ENCODE measurements at regions not wholly inside any gene's neighbourhood (a gene's known extent, or its start where the extent isn't known, plus 50 kb on each side); places are given as distances from the start of the nearest gene placed in this dataset.

DNA sequence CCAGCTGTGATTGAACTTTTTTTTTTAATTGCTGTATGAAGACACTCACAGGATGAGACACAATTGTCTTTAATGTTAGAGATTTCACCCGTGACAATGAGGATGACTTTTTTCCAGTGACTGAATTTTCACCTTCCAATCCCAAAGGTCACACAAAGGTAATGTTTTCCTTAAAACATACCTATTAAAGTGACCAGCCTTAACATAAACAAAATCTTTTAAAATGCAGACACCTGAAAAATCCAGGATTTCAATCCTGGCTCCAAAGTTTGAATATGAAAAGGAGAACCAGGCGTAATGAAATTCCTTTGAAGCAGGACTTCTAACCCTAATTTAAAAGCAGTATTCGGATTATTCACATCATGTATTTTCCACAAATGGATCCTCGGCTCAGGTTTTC, 647.7 kb downstream of the GATA3 start:
- TF ChIP-seq EZH2 (IDR thresholded peaks at IDR 0.05; ENCODE audit: insufficient read depth, poor library complexity, severe bottlenecking) (no peak), EZH2phosphoT487 (IDR thresholded peaks at IDR 0.05; ENCODE audit: insufficient read depth, low read depth) (no peak)
- H3K9ac ChIP-seq: no peak overlapping the region
- H3K36me3 ChIP-seq (ENCODE audit: low read depth): no peaks in the 10 kb centered on the region
- H3K4me2 ChIP-seq (ENCODE audit: unreplicated experiment): no peak overlapping the region
- 14 to 15% methylated on average over 4 of the region's 4 CpGs for WGBS, 2 experiments (ENCODE audit: low coverage in 1 of 2, low lambda C conversion rate in 2 of 2, missing lambda C conversion rate in 2 of 2)
- H3K27me3 ChIP-seq (replicated peaks; ENCODE audit: insufficient read depth): no peaks in the 10 kb centered on the region
- no peak overlapping the region for H3K27ac ChIP-seq
- H2AFZ ChIP-seq: no peak overlapping the region
- H3K4me1 ChIP-seq (ENCODE audit: insufficient read depth): no peaks in the 10 kb centered on the region
- H3K4me3 ChIP-seq: no peak overlapping the region
- peaks cover under 1% of the 10 kb centered on the region for H3K9me3 ChIP-seq (ENCODE audit: low read depth)
- H3K79me2 ChIP-seq (ENCODE audit: insufficient read depth): no peaks in the 10 kb centered on the region
- in situ Hi-C loops (cut with MboI): no loop called here
- H3F3A ChIP-seq (ENCODE audit: insufficient read depth): no peaks in the 10 kb centered on the region
- DNase-seq: no peak
- H3K9me2 ChIP-seq (ENCODE audit: insufficient read depth): no peaks in the 10 kb centered on the region
- H4K20me1 ChIP-seq (ENCODE audit: insufficient read depth): no peaks in the 10 kb centered on the region

DNA sequence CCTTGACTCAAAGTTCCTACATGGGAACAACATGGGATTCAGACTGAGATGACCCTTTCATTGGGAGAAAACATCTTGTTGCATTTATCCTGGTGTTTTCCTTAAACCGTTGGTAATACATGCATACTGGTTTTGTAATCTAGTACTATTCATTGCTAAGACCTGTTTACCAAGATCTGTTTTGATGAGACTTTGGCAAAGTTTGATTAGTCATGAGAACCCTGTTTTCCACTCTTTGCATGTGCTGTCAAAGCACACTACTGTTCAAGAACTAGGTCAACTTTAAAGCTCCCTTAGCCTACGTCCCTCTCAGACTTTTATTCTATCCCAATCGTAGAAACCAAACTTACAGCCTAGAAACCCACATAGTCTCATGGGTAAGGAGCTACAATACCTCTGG, 650.9 kb downstream of the GATA3 start:
- in situ Hi-C loops (cut with MboI): no loop called here
- H3K27ac ChIP-seq: no peak overlapping the region
- no peaks in the 10 kb centered on the region for H3K36me3 ChIP-seq (ENCODE audit: low read depth)
- no peaks in the 10 kb centered on the region for H3K79me2 ChIP-seq (ENCODE audit: insufficient read depth)
- no peaks in the 10 kb centered on the region for H3K4me1 ChIP-seq (ENCODE audit: insufficient read depth)
- peaks cover 3% of the 10 kb centered on the region for H3K9me3 ChIP-seq (ENCODE audit: low read depth)
- H2AFZ ChIP-seq: no peak overlapping the region
- H3K9ac ChIP-seq: no peak overlapping the region
- no peak overlapping the region for H3K4me2 ChIP-seq (ENCODE audit: unreplicated experiment)
- TF ChIP-seq EZH2 (IDR thresholded peaks at IDR 0.05; ENCODE audit: insufficient read depth, poor library complexity, severe bottlenecking) (no peak), EZH2phosphoT487 (IDR thresholded peaks at IDR 0.05; ENCODE audit: insufficient read depth, low read depth) (no peak)
- H3K27me3 ChIP-seq (replicated peaks; ENCODE audit: insufficient read depth): no peaks in the 10 kb centered on the region
- no peak overlapping the region for H3K4me3 ChIP-seq
- DNase-seq: no peak
- WGBS, 2 experiments (ENCODE audit: low coverage in 1 of 2, low lambda C conversion rate in 2 of 2, missing lambda C conversion rate in 2 of 2): 6 to 8% methylated on average over 3 of the region's 3 CpGs
- no peaks in the 10 kb centered on the region for H4K20me1 ChIP-seq (ENCODE audit: insufficient read depth)
- no peaks in the 10 kb centered on the region for H3K9me2 ChIP-seq (ENCODE audit: insufficient read depth)
- no peaks in the 10 kb centered on the region for H3F3A ChIP-seq (ENCODE audit: insufficient read depth)

GRCh38 chr10:8712656-8713055, 658.2 kb downstream of the GATA3 start:
- Histone ChIP-seq H2AFZ (no peak overlapping the region), H3K4me1 (ENCODE audit: insufficient read depth) (no peaks in the 10 kb centered on the region), H3K9ac (no peak overlapping the region), H3K79me2 (ENCODE audit: insufficient read depth) (no peaks in the 10 kb centered on the region), H3K36me3 (ENCODE audit: low read depth) (no peaks in the 10 kb centered on the region), H4K20me1 (ENCODE audit: insufficient read depth) (no peaks in the 10 kb centered on the region), H3K27me3 (replicated peaks; ENCODE audit: insufficient read depth) (no peaks in the 10 kb centered on the region), H3K4me3 (no peak overlapping the region), H3K9me3 (ENCODE audit: low read depth) (no peaks in the 10 kb centered on the region), H3K27ac (no peak overlapping the region), H3K4me2 (ENCODE audit: unreplicated experiment) (no peak overlapping the region), H3F3A (ENCODE audit: insufficient read depth) (no peaks in the 10 kb centered on the region), H3K9me2 (ENCODE audit: insufficient read depth) (no peaks in the 10 kb centered on the region)
- no peak for DNase-seq
- WGBS, 2 experiments (ENCODE audit: low coverage in 1 of 2, low lambda C conversion rate in 2 of 2, missing lambda C conversion rate in 2 of 2): 11 to 14% methylated on average over 4 of the region's 4 CpGs
- in situ Hi-C loops (cut with MboI): no loop called here
- TF ChIP-seq EZH2phosphoT487 (IDR thresholded peaks at IDR 0.05; ENCODE audit: insufficient read depth, low read depth) (no peak), EZH2 (IDR thresholded peaks at IDR 0.05; ENCODE audit: insufficient read depth, poor library complexity, severe bottlenecking) (no peak)

DNA sequence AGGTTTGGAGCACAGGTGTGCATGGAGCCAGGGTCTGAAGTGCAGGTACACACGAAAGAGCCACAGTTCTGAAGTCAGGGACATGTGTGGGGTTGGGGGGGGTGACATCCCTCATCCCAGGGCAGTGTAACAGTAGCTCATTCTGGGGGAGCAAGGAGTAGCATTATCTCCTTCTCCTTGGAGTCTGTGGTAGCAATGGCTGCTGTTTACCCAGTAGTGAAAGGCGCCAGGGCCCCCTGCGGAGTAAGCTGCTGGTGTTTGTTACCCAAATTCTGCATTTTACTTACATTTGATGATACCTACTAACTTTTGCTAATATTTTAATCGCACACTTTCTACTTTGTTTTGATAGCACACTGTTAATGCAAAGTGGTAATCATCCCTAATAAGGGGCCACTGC, 665.5 kb downstream of the GATA3 start:
- Histone ChIP-seq H2AFZ (no peak overlapping the region), H3K36me3 (ENCODE audit: low read depth) (no peaks in the 10 kb centered on the region), H3K27ac (no peak overlapping the region), H3K27me3 (replicated peaks; ENCODE audit: insufficient read depth) (no peaks in the 10 kb centered on the region), H3K4me1 (ENCODE audit: insufficient read depth) (no peaks in the 10 kb centered on the region), H3K4me3 (no peak overlapping the region), H3K79me2 (ENCODE audit: insufficient read depth) (no peaks in the 10 kb centered on the region), H3F3A (ENCODE audit: insufficient read depth) (no peaks in the 10 kb centered on the region), H3K9ac (no peak overlapping the region), H3K4me2 (ENCODE audit: unreplicated experiment) (no peak overlapping the region), H3K9me2 (ENCODE audit: insufficient read depth) (no peaks in the 10 kb centered on the region), H3K9me3 (ENCODE audit: low read depth) (no peaks in the 10 kb centered on the region), H4K20me1 (ENCODE audit: insufficient read depth) (no peaks in the 10 kb centered on the region)
- in situ Hi-C loops (cut with MboI): no loop called here
- no peak for DNase-seq
- 28 to 30% methylated on average over 4 of the region's 4 CpGs for WGBS, 2 experiments (ENCODE audit: low coverage in 1 of 2, low lambda C conversion rate in 2 of 2, missing lambda C conversion rate in 2 of 2)
- no peak for TF ChIP-seq EZH2phosphoT487 (IDR thresholded peaks at IDR 0.05; ENCODE audit: insufficient read depth, low read depth)
- no peak for TF ChIP-seq EZH2 (IDR thresholded peaks at IDR 0.05; ENCODE audit: insufficient read depth, poor library complexity, severe bottlenecking)

GRCh38 chr10:8721650-8722049, 667.2 kb downstream of the GATA3 start:
- H3K36me3 ChIP-seq (ENCODE audit: low read depth): no peaks in the 10 kb centered on the region
- H3K9me2 ChIP-seq (ENCODE audit: insufficient read depth): no peaks in the 10 kb centered on the region
- H3K4me2 ChIP-seq (ENCODE audit: unreplicated experiment): no peak overlapping the region
- TF ChIP-seq EZH2phosphoT487 (IDR thresholded peaks at IDR 0.05; ENCODE audit: insufficient read depth, low read depth): no peak
- H3K4me3 ChIP-seq: no peak overlapping the region
- no peaks in the 10 kb centered on the region for H3K79me2 ChIP-seq (ENCODE audit: insufficient read depth)
- 28 to 38% methylated on average over 3 of the region's 3 CpGs for WGBS, 2 experiments (ENCODE audit: low coverage in 1 of 2, low lambda C conversion rate in 2 of 2, missing lambda C conversion rate in 2 of 2)
- no peak overlapping the region for H2AFZ ChIP-seq
- H3K27me3 ChIP-seq (replicated peaks; ENCODE audit: insufficient read depth): no peaks in the 10 kb centered on the region
- DNase-seq: no peak
- no peak overlapping the region for H3K27ac ChIP-seq
- in situ Hi-C loops (cut with MboI): no loop called here
- H3K9ac ChIP-seq: no peak overlapping the region
- no peaks in the 10 kb centered on the region for H3F3A ChIP-seq (ENCODE audit: insufficient read depth)
- no peaks in the 10 kb centered on the region for H3K4me1 ChIP-seq (ENCODE audit: insufficient read depth)
- no peaks in the 10 kb centered on the region for H4K20me1 ChIP-seq (ENCODE audit: insufficient read depth)
- H3K9me3 ChIP-seq (ENCODE audit: low read depth): no peaks in the 10 kb centered on the region
